Hepatocyte (in vitro differentiated cells): ENCODE measurements at regions not wholly inside any gene's neighbourhood (a gene's known extent, or its start where the extent isn't known, plus 50 kb on each side); places are given as distances from the start of the nearest gene placed in this dataset.

Experiments used
- EZH2 ChIP-seq: fragments of 200-600 bp; sonication (generic); IDR thresholded peaks from 2 replicates; pipeline ENCODE4 v1.6.1; 2016; ENCODE audit warnings: antibody characterized with exemption, mild to moderate bottlenecking, borderline replicate concordance
- EZH2phosphoT487 ChIP-seq: fragments of 200-600 bp; sonication (generic); IDR thresholded peaks from one replicate; pipeline ENCODE4 v1.6.1; 2018; ENCODE audit warnings: antibody characterized with exemption, mild to moderate bottlenecking, low read depth, moderate library complexity; ENCODE audit not compliant: unreplicated experiment, severe bottlenecking
- TF ChIP-seq, protein P1 (sequence below): fragments of 200-600 bp; sonication (generic); IDR thresholded peaks from 2 replicates; pipeline ENCODE4 v1.5.1; 2016; ENCODE audit warnings: antibody characterized with exemption, mild to moderate bottlenecking; ENCODE audit not compliant: poor library complexity

DNA sequence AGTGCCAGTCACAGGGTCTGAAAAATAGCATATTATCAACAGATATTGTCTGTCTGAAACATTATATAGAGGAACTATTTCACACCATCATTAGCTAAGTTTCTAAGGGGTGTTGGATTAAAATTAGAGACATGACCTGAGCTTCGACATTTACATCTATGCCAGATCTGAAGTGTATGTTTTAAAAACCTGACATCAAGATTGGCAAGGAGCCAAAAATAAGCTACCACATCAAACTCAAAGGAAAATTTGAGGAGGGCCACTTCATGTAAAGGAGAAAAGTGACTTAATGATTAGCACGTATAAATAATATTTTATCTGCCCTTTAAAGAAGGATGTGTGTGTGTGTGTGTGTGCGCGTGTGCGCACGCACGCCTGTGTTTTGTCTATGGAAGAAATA, 752.0 kb upstream of the GRM7 start:
- TF ChIP-seq EZH2 (no peak), EZH2phosphoT487 (no peak)
- TF ChIP-seq, protein P1, sequence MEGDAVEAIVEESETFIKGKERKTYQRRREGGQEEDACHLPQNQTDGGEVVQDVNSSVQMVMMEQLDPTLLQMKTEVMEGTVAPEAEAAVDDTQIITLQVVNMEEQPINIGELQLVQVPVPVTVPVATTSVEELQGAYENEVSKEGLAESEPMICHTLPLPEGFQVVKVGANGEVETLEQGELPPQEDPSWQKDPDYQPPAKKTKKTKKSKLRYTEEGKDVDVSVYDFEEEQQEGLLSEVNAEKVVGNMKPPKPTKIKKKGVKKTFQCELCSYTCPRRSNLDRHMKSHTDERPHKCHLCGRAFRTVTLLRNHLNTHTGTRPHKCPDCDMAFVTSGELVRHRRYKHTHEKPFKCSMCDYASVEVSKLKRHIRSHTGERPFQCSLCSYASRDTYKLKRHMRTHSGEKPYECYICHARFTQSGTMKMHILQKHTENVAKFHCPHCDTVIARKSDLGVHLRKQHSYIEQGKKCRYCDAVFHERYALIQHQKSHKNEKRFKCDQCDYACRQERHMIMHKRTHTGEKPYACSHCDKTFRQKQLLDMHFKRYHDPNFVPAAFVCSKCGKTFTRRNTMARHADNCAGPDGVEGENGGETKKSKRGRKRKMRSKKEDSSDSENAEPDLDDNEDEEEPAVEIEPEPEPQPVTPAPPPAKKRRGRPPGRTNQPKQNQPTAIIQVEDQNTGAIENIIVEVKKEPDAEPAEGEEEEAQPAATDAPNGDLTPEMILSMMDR = no peak
